Neural cell (in vitro differentiated cells): ENCODE measurements at regions not wholly inside any gene's neighbourhood (a gene's known extent, or its start where the extent isn't known, plus 50 kb on each side); places are given as distances from the start of the nearest gene placed in this dataset.

Source experiments
- CTCF ChIP-seq: fragments of 450-650 bp; IDR thresholded peaks from 2 replicates; pipeline ENCODE4 v1.5.1; 2014; ENCODE audit warnings: antibody characterized with exemption, mild to moderate bottlenecking, moderate library complexity; ENCODE audit not compliant: poor library complexity, severe bottlenecking
- POLR2AphosphoS5 ChIP-seq: IDR thresholded peaks from 2 replicates; pipeline ENCODE4 v1.6.1; 2012
- REST ChIP-seq: IDR thresholded peaks from 2 replicates; pipeline ENCODE4 v1.6.1; 2012; ENCODE audit warnings: borderline replicate concordance
- TAF1 ChIP-seq: IDR thresholded peaks from 2 replicates; pipeline ENCODE4 v1.6.1; 2012; ENCODE audit warnings: low read depth

- TF ChIP-seq POLR2AphosphoS5 = no peak
- TF ChIP-seq REST = no peak
- no peak for TF ChIP-seq CTCF
- TF ChIP-seq TAF1 = no peak
Observed at GRCh38 chr10:123398180-123398591, 244.0 kb downstream of the BUB3 start.
